HFFc6 (cell line): ENCODE measurements at regions not wholly inside any gene's neighbourhood (a gene's known extent, or its start where the extent isn't known, plus 50 kb on each side); places are given as distances from the start of the nearest gene placed in this dataset.
A peak's percentile ranks its signal among the peaks of the same experiment; 100 is the strongest.

ENCODE experiments used
- DNase-seq: peaks from one replicate; pipeline ENCODE4 v3.0.0-alpha.2; 2018
- H3K27ac Mint-ChIP-seq: 2 replicates; pipeline ENCODE4 v1.8.0; 2020; ENCODE audit warnings: mild to moderate bottlenecking, mixed read lengths
- H3K27me3 Mint-ChIP-seq: 2 replicates; pipeline ENCODE4 v1.8.0; 2021; ENCODE audit warnings: mild to moderate bottlenecking, moderate library complexity, mixed read lengths; ENCODE audit not compliant: insufficient read depth
- H3K36me3 Mint-ChIP-seq: 2 replicates; pipeline ENCODE4 v1.8.0; 2021; ENCODE audit warnings: low read depth, mixed read lengths
- H3K4me1 Mint-ChIP-seq: 2 replicates; pipeline ENCODE4 v1.8.0; 2020; ENCODE audit warnings: low read depth, mixed read lengths
- H3K4me3 Mint-ChIP-seq: 2 replicates; pipeline ENCODE4 v1.8.0; 2020; ENCODE audit warnings: mild to moderate bottlenecking, moderate library complexity, mixed read lengths
- H3K9me3 Mint-ChIP-seq: 2 replicates; pipeline ENCODE4 v1.8.0; 2020; ENCODE audit warnings: mild to moderate bottlenecking, mixed read lengths
- CTCF ChIP-seq: fragments of 200-600 bp; sonication (generic); IDR thresholded peaks from 2 replicates; pipeline ENCODE4 v1.5.0; 2021; ENCODE audit warnings: antibody characterized with exemption, mild to moderate bottlenecking

- peak; percentile 80 for DNase-seq
- Mint-ChIP-seq H3K4me3 (peak overlapping the region; percentile 89), H3K27ac (peak overlapping the region; percentile 89), H3K36me3 (no peaks in the 10 kb centered on the region), H3K4me1 (peaks cover 59% of the 10 kb centered on the region), H3K9me3 (no peaks in the 10 kb centered on the region), H3K27me3 (no peaks in the 10 kb centered on the region; the same call in 1 of the 2 replicates)
- no peak for TF ChIP-seq CTCF
Observed at GRCh38 chr15:66842710-66843441, 140.8 kb downstream of the SMAD6 start.

GRCh38 chr15:66843581-66843980, 141.5 kb downstream of the SMAD6 start:
- Mint-ChIP-seq H3K27me3 (no peaks in the 10 kb centered on the region; the same call in 1 of the 2 replicates), H3K9me3 (no peaks in the 10 kb centered on the region), H3K4me3 (peak overlapping the region; percentile 89), H3K4me1 (peaks cover 54% of the 10 kb centered on the region), H3K27ac (peak overlapping the region; percentile 89), H3K36me3 (no peaks in the 10 kb centered on the region)
- TF ChIP-seq CTCF = no peak
- no peak for DNase-seq

- H3K4me3 Mint-ChIP-seq = peak overlapping the region; percentile 89
- peak overlapping the region; percentile 89; the same call in 1 of the 2 replicates for H3K27ac Mint-ChIP-seq
- H3K4me1 Mint-ChIP-seq = peaks cover 48% of the 10 kb centered on the region
- no peaks in the 10 kb centered on the region for H3K9me3 Mint-ChIP-seq
- no peak for DNase-seq
- no peak for TF ChIP-seq CTCF
- H3K36me3 Mint-ChIP-seq = no peaks in the 10 kb centered on the region
- H3K27me3 Mint-ChIP-seq = no peaks in the 10 kb centered on the region; the same call in 1 of the 2 replicates
Observed at GRCh38 chr15:66844041-66844746, 142.2 kb downstream of the SMAD6 start.

- DNase-seq = no peak
- no peak overlapping the region for H3K4me3 Mint-ChIP-seq
- no peak for TF ChIP-seq CTCF
- no peaks in the 10 kb centered on the region for H3K9me3 Mint-ChIP-seq
- H3K27me3 Mint-ChIP-seq = no peaks in the 10 kb centered on the region; the same call in 1 of the 2 replicates
- no peak overlapping the region for H3K27ac Mint-ChIP-seq
- peaks cover 43% of the 10 kb centered on the region for H3K4me1 Mint-ChIP-seq
- no peaks in the 10 kb centered on the region for H3K36me3 Mint-ChIP-seq
Observed at GRCh38 chr15:66844747-66845145, 142.7 kb downstream of the SMAD6 start.

- no peak for DNase-seq
- Mint-ChIP-seq H3K4me1 (peaks cover 39% of the 10 kb centered on the region), H3K36me3 (no peaks in the 10 kb centered on the region), H3K9me3 (no peaks in the 10 kb centered on the region), H3K27ac (no peak overlapping the region), H3K27me3 (no peaks in the 10 kb centered on the region; the same call in 1 of the 2 replicates), H3K4me3 (no peak overlapping the region)
- TF ChIP-seq CTCF = no peak
Observed at GRCh38 chr15:66845266-66845785, 143.3 kb downstream of the SMAD6 start.
